HTR-8/SVneo (cell line): ENCODE measurements at regions not wholly inside any gene's neighbourhood (a gene's known extent, or its start where the extent isn't known, plus 50 kb on each side); places are given as distances from the start of the nearest gene placed in this dataset.
A peak's percentile ranks its signal among the peaks of the same experiment; 100 is the strongest.

Source experiments
- DNase-seq: peaks from one replicate; pipeline ENCODE4 v3.0.0; 2011; ENCODE audit warnings: low spot score, mixed read lengths; ENCODE audit not compliant: insufficient read length
- FAIRE-seq: peaks from 2 replicates; lab custom pipeline; 2011; peaks lifted over from hg19 to GRCh38; lab: Jason Lieb, UNC

- FAIRE-seq (no peak), DNase-seq (no peak)
Measured at GRCh38 chr2:236688157-236688556, 118.5 kb downstream of the ACKR3 start.

- no peak for DNase-seq
- FAIRE-seq, result no peak
Measured at GRCh38 chr2:236688563-236689392, 119.2 kb downstream of the ACKR3 start.

GRCh38 chr2:236689393-236689700, 119.7 kb downstream of the ACKR3 start:
- DNase-seq (no peak), FAIRE-seq (no peak)

- FAIRE-seq, result no peak
- DNase-seq, result no peak
Measured at GRCh38 chr2:236689981-236690380, 120.4 kb downstream of the ACKR3 start.

- no peak for FAIRE-seq
- DNase-seq, result no peak
Measured at GRCh38 chr2:236690726-236691125, 121.1 kb downstream of the ACKR3 start.

- DNase-seq (peak; percentile 18), FAIRE-seq (no peak)
Measured at GRCh38 chr2:236691799-236692167, 122.2 kb downstream of the ACKR3 start.

- no peak for FAIRE-seq
- no peak for DNase-seq
Measured at GRCh38 chr2:236692937-236693336, 123.3 kb downstream of the ACKR3 start.

- FAIRE-seq, result peak; percentile 4
- no peak for DNase-seq
Measured at GRCh38 chr2:236693531-236693930, 123.9 kb downstream of the ACKR3 start.

GRCh38 chr2:236694146-236694888, 124.7 kb downstream of the ACKR3 start:
- FAIRE-seq (no peak), DNase-seq (no peak)

GRCh38 chr2:236696834-236697233, 127.2 kb downstream of the ACKR3 start:
- DNase-seq, result no peak
- FAIRE-seq, result no peak

- no peak for DNase-seq
- FAIRE-seq, result no peak
Measured at GRCh38 chr2:236698016-236698627, 128.5 kb downstream of the ACKR3 start.

GRCh38 chr2:236700703-236701102, 131.1 kb downstream of the ACKR3 start:
- DNase-seq, result no peak
- no peak for FAIRE-seq

GRCh38 chr2:236702657-236703372, 133.2 kb downstream of the ACKR3 start:
- DNase-seq (no peak), FAIRE-seq (no peak)

GRCh38 chr2:236703373-236703709, 133.7 kb downstream of the ACKR3 start:
- FAIRE-seq (no peak), DNase-seq (no peak)

GRCh38 chr2:236703906-236704305, 134.3 kb downstream of the ACKR3 start:
- FAIRE-seq, result no peak
- DNase-seq, result no peak

- FAIRE-seq (no peak), DNase-seq (no peak)
Measured at GRCh38 chr2:236704887-236705286, 135.3 kb downstream of the ACKR3 start.

GRCh38 chr2:236705295-236706105, 135.9 kb downstream of the ACKR3 start:
- FAIRE-seq (no peak), DNase-seq (no peak)

- no peak for FAIRE-seq
- DNase-seq, result no peak
Measured at GRCh38 chr2:236706288-236706687, 136.7 kb downstream of the ACKR3 start.

- no peak for DNase-seq
- peak; percentile 100 for FAIRE-seq
Measured at GRCh38 chr2:236706803-236707202, 137.2 kb downstream of the ACKR3 start.

GRCh38 chr2:236711440-236711839, 141.8 kb downstream of the ACKR3 start:
- no peak for DNase-seq
- FAIRE-seq, result no peak
